Renal pelvis (tissue), 1 donor: ENCODE measurements at regions not wholly inside any gene's neighbourhood (a gene's known extent, or its start where the extent isn't known, plus 50 kb on each side); places are given as distances from the start of the nearest gene placed in this dataset.
A peak's percentile ranks its signal among the peaks of the same experiment; 100 is the strongest.
"Not testable (repeated sequence)": the region's sequence is repeated elsewhere in the genome, so short reads cannot be mapped to it uniquely, and the experiment has no call there.

ENCODE experiments used
- DNase-seq: peaks from one replicate; pipeline ENCODE4 v3.0.0-alpha.2; 2013

GRCh38 chr3:188000361-188000861 lies 153.5 kb upstream of the LPP start:
- DNase-seq, result no peak

- no peak for DNase-seq
Observed at GRCh38 chr3:188001093-188001492, 152.9 kb upstream of the LPP start.

GRCh38 chr3:188001926-188002325 lies 152.0 kb upstream of the LPP start:
- DNase-seq, result no peak

- no peak for DNase-seq
Observed at GRCh38 chr3:188002626-188003138, 151.3 kb upstream of the LPP start.

GRCh38 chr3:188003188-188004171 lies 150.5 kb upstream of the LPP start:
- DNase-seq, result no peak

GRCh38 chr3:188006726-188007393 lies 147.1 kb upstream of the LPP start:
- no peak for DNase-seq

- no peak for DNase-seq
Observed at GRCh38 chr3:188007897-188008296, 146.1 kb upstream of the LPP start.

- DNase-seq, result no peak
Observed at GRCh38 chr3:188008582-188009213, 145.3 kb upstream of the LPP start.

GRCh38 chr3:188010478-188010877 lies 143.5 kb upstream of the LPP start:
- DNase-seq, result no peak

- DNase-seq, result no peak
Observed at GRCh38 chr3:188019727-188020126, 134.2 kb upstream of the LPP start.

- no peak for DNase-seq
Observed at GRCh38 chr3:188021041-188021440, 132.9 kb upstream of the LPP start.

GRCh38 chr3:188021502-188022040 lies 132.4 kb upstream of the LPP start:
- DNase-seq, result no peak

GRCh38 chr3:188022902-188023301 lies 131.1 kb upstream of the LPP start:
- DNase-seq, result not testable (repeated sequence)

- DNase-seq, result no peak
Observed at GRCh38 chr3:188025555-188025954, 128.4 kb upstream of the LPP start.

- DNase-seq, result peak; percentile 91
Observed at GRCh38 chr3:188026191-188026968, 127.6 kb upstream of the LPP start.

- no peak for DNase-seq
Observed at GRCh38 chr3:188031121-188031520, 122.8 kb upstream of the LPP start.

GRCh38 chr3:188034989-188035388 lies 119.0 kb upstream of the LPP start:
- no peak for DNase-seq

- DNase-seq, result no peak
Observed at GRCh38 chr3:188036375-188037194, 117.4 kb upstream of the LPP start.

- peak; percentile 42 for DNase-seq
Observed at GRCh38 chr3:188037195-188037718, 116.7 kb upstream of the LPP start.
